Neural progenitor cell (in vitro differentiated cells): ENCODE measurements at regions not wholly inside any gene's neighbourhood (a gene's known extent, or its start where the extent isn't known, plus 50 kb on each side); places are given as distances from the start of the nearest gene placed in this dataset.

Experiments
- CTCF ChIP-seq: fragments of 200-600 bp; sonication (generic); IDR thresholded peaks from 2 replicates; pipeline ENCODE4 v1.5.1; 2017; ENCODE audit warnings: antibody characterized with exemption, mild to moderate bottlenecking
- EZH2 ChIP-seq: fragments of 200-600 bp; sonication (generic); IDR thresholded peaks from 2 replicates; pipeline ENCODE4 v1.6.1; 2017; ENCODE audit warnings: antibody characterized with exemption, mild to moderate bottlenecking, moderate library complexity
- EZH2phosphoT487 ChIP-seq: fragments of 200-600 bp; sonication (generic); IDR thresholded peaks from 2 replicates; pipeline ENCODE4 v1.6.1; 2017; ENCODE audit warnings: antibody characterized with exemption

GRCh38 chr4:149194061-149194460 is 621.6 kb downstream of the IQCM start:
- TF ChIP-seq EZH2, result no peak
- TF ChIP-seq CTCF, result no peak
- TF ChIP-seq EZH2phosphoT487, result no peak
